ENCODE measurements at regions not wholly inside any gene's neighbourhood (a gene's known extent, or its start where the extent isn't known, plus 50 kb on each side); places are given as distances from the start of the nearest gene placed in this dataset.

- no peak overlapping the region for H3K4me3 ChIP-seq (ENCODE audit: low read depth, low read length)
- no peak for TF ChIP-seq CTCF (IDR thresholded peaks at IDR 0.05; ENCODE audit: low read depth, low read length)
- POLR2A ChIA-PET, result no interaction called here
- no peak for DNase-seq (ENCODE audit: low read depth, low spot score)
- H3K27me3 ChIP-seq (ENCODE audit: control insufficient read depth, insufficient read depth, low read length), result peaks cover 3% of the 10 kb centered on the region
- H3K9me3 ChIP-seq (ENCODE audit: control insufficient read depth, insufficient read depth, low read length), result no peaks in the 10 kb centered on the region
- H3K27ac ChIP-seq (ENCODE audit: low read depth, low read length), result no peak overlapping the region
- CTCF ChIA-PET, result no interaction called here
Observed at GRCh38 chr2:114039677-114040076, 149.8 kb downstream of the ACTR3 start.

- no peak for TF ChIP-seq CTCF (IDR thresholded peaks at IDR 0.05; ENCODE audit: low read depth, low read length)
- no peaks in the 10 kb centered on the region for H3K9me3 ChIP-seq (ENCODE audit: control insufficient read depth, insufficient read depth, low read length)
- DNase-seq (ENCODE audit: low read depth, low spot score), result no peak
- no peak overlapping the region for H3K27ac ChIP-seq (ENCODE audit: low read depth, low read length)
- CTCF ChIA-PET, result no interaction called here
- POLR2A ChIA-PET, result no interaction called here
- H3K27me3 ChIP-seq (ENCODE audit: control insufficient read depth, insufficient read depth, low read length), result peaks cover 3% of the 10 kb centered on the region
- no peak overlapping the region for H3K4me3 ChIP-seq (ENCODE audit: low read depth, low read length)
Observed at GRCh38 chr2:114040826-114041225, 150.9 kb downstream of the ACTR3 start.

- POLR2A ChIA-PET, result no interaction called here
- H3K4me3 ChIP-seq (ENCODE audit: low read depth, low read length), result no peak overlapping the region
- peaks cover 3% of the 10 kb centered on the region for H3K27me3 ChIP-seq (ENCODE audit: control insufficient read depth, insufficient read depth, low read length)
Observed at GRCh38 chr2:114044985-114045384, 155.1 kb downstream of the ACTR3 start.

GRCh38 chr2:114046373-114046772 is 156.5 kb downstream of the ACTR3 start:
- H3K27me3 ChIP-seq (ENCODE audit: control insufficient read depth, insufficient read depth, low read length), result no peaks in the 10 kb centered on the region
- TF ChIP-seq CTCF (IDR thresholded peaks at IDR 0.05; ENCODE audit: low read depth, low read length), result no peak
- H3K9me3 ChIP-seq (ENCODE audit: control insufficient read depth, insufficient read depth, low read length), result no peaks in the 10 kb centered on the region
- ChIA-PET POLR2A (no interaction called here), CTCF (no interaction called here)
- DNase-seq (ENCODE audit: low read depth, low spot score), result no peak
- H3K27ac ChIP-seq (ENCODE audit: low read depth, low read length), result no peak overlapping the region
- H3K4me3 ChIP-seq (ENCODE audit: low read depth, low read length), result no peak overlapping the region

More at GRCh38 chr2:114044985-114045384, 155.1 kb downstream of the ACTR3 start:
- no peak for TF ChIP-seq CTCF (IDR thresholded peaks at IDR 0.05; ENCODE audit: low read depth, low read length)
- Histone ChIP-seq H3K27ac (ENCODE audit: low read depth, low read length) (no peak overlapping the region), H3K9me3 (ENCODE audit: control insufficient read depth, insufficient read depth, low read length) (no peaks in the 10 kb centered on the region)
- CTCF ChIA-PET, result no interaction called here
- DNase-seq (ENCODE audit: low read depth, low spot score), result no peak

- ChIA-PET POLR2A (no interaction called here), CTCF (no interaction called here)
- Histone ChIP-seq H3K4me3 (ENCODE audit: low read depth, low read length) (no peak overlapping the region), H3K27me3 (ENCODE audit: control insufficient read depth, insufficient read depth, low read length) (no peaks in the 10 kb centered on the region), H3K27ac (ENCODE audit: low read depth, low read length) (no peak overlapping the region), H3K9me3 (ENCODE audit: control insufficient read depth, insufficient read depth, low read length) (no peaks in the 10 kb centered on the region)
- TF ChIP-seq CTCF (IDR thresholded peaks at IDR 0.05; ENCODE audit: low read depth, low read length), result no peak
- DNase-seq (ENCODE audit: low read depth, low spot score), result no peak
Observed at GRCh38 chr2:114046866-114047435, 157.1 kb downstream of the ACTR3 start.
